H9 (cell line): ENCODE measurements at regions not wholly inside any gene's neighbourhood (a gene's known extent, or its start where the extent isn't known, plus 50 kb on each side); places are given as distances from the start of the nearest gene placed in this dataset.

Experiments used
- DNase-seq: peaks from one replicate; pipeline ENCODE4 v3.0.0-alpha.2; 2017
- H2AFZ ChIP-seq: one replicate; pipeline ENCODE4 v1.6.1; 2013; ENCODE audit warnings: mild to moderate bottlenecking, low read length, control low read depth, moderate library complexity
- H2AK5ac ChIP-seq: 2 replicates; pipeline ENCODE4 v1.6.1; 2013; ENCODE audit warnings: low read length, control low read depth, mixed read lengths; ENCODE audit not compliant: insufficient read length
- H2BK120ac ChIP-seq: one replicate; pipeline ENCODE4 v1.6.1; 2013; ENCODE audit warnings: low read depth, mild to moderate bottlenecking, low read length, control low read depth, inconsistent platforms; ENCODE audit not compliant: poor library complexity, severe bottlenecking
- H2BK12ac ChIP-seq: 2 replicates; pipeline ENCODE4 v1.6.1; 2013; ENCODE audit warnings: low read length, control low read depth, mixed read lengths, low read depth; ENCODE audit not compliant: insufficient read length
- H2BK15ac ChIP-seq: 2 replicates; pipeline ENCODE4 v1.6.1; 2013; ENCODE audit warnings: low read depth, low read length, control low read depth
- H2BK20ac ChIP-seq: one replicate; pipeline ENCODE4 v1.6.1; 2013; ENCODE audit warnings: low read depth, mild to moderate bottlenecking, low read length, control low read depth, inconsistent platforms; ENCODE audit not compliant: poor library complexity, severe bottlenecking
- H2BK5ac ChIP-seq: 2 replicates; pipeline ENCODE4 v1.6.1; 2013; ENCODE audit warnings: low read length, control low read depth, mixed read lengths; ENCODE audit not compliant: insufficient read length
- H3K14ac ChIP-seq: 2 replicates; pipeline ENCODE4 v1.6.1; 2013; ENCODE audit warnings: low read length, control low read depth; ENCODE audit not compliant: insufficient read depth
- H3K18ac ChIP-seq: 2 replicates; pipeline ENCODE4 v1.6.1; 2013; ENCODE audit warnings: low read depth, mild to moderate bottlenecking, mixed read lengths, low read length, control low read depth; ENCODE audit not compliant: insufficient read length
- H3K23ac ChIP-seq: 2 replicates; pipeline ENCODE4 v1.6.1; 2013; ENCODE audit warnings: low read length, control low read depth, mixed read lengths, low read depth; ENCODE audit not compliant: insufficient read length
- H3K23me2 ChIP-seq: 2 replicates; pipeline ENCODE4 v1.6.1; 2013; ENCODE audit warnings: low read depth, mild to moderate bottlenecking, mixed read lengths, low read length, control low read depth; ENCODE audit not compliant: insufficient read length, poor library complexity, severe bottlenecking
- H3K27ac ChIP-seq: 2 replicates; pipeline ENCODE4 v1.5.1; 2013; ENCODE audit warnings: low read length, control low read depth, mixed read lengths, low read depth; ENCODE audit not compliant: insufficient read length
- H3K27me3 ChIP-seq: 2 replicates; pipeline ENCODE4 v1.6.1; 2013; ENCODE audit warnings: low read length, control low read depth, inconsistent platforms; ENCODE audit not compliant: insufficient read depth
- H3K4ac ChIP-seq: 2 replicates; pipeline ENCODE4 v1.6.1; 2013; ENCODE audit warnings: low read depth, mild to moderate bottlenecking, control low read depth, inconsistent platforms, low read length, moderate library complexity
- H3K4me1 ChIP-seq: 2 replicates; pipeline ENCODE4 v1.6.1; 2013; ENCODE audit warnings: low read length, control low read depth, inconsistent platforms; ENCODE audit not compliant: insufficient read depth
- H3K4me2 ChIP-seq: 2 replicates; pipeline ENCODE4 v1.6.1; 2013; ENCODE audit warnings: low read length, control low read depth, mixed read lengths; ENCODE audit not compliant: insufficient read length, insufficient read depth
- H3K56ac ChIP-seq: 2 replicates; pipeline ENCODE4 v1.6.1; 2013; ENCODE audit warnings: low read depth, mild to moderate bottlenecking, mixed read lengths, low read length, control low read depth; ENCODE audit not compliant: insufficient read length
- H3K79me1 ChIP-seq: 2 replicates; pipeline ENCODE4 v1.6.1; 2013; ENCODE audit warnings: low read depth, mild to moderate bottlenecking, moderate library complexity, low read length, control low read depth, inconsistent platforms; ENCODE audit not compliant: insufficient read depth, poor library complexity, severe bottlenecking
- H3K79me2 ChIP-seq: 2 replicates; pipeline ENCODE4 v1.6.1; 2013; ENCODE audit warnings: low read length, control low read depth, inconsistent platforms; ENCODE audit not compliant: insufficient read depth
- H3K9ac ChIP-seq: 2 replicates; pipeline ENCODE4 v1.6.1; 2013; ENCODE audit warnings: low read length, control low read depth, mixed read lengths; ENCODE audit not compliant: insufficient read length; ENCODE audit errors: extremely low read depth
- H3K9me3 ChIP-seq: one replicate; pipeline ENCODE4 v1.6.1; 2013; ENCODE audit warnings: low read depth, low read length, inconsistent platforms; ENCODE audit not compliant: control insufficient read depth
- H3T11ph ChIP-seq: one replicate; pipeline ENCODE4 v1.6.1; 2013; ENCODE audit warnings: mild to moderate bottlenecking, low read length, control low read depth, inconsistent platforms
- H4K20me1 ChIP-seq: one replicate; pipeline ENCODE4 v1.6.1; 2013; ENCODE audit not compliant: control insufficient read depth, insufficient read length, insufficient read depth
- H4K5ac ChIP-seq: 2 replicates; pipeline ENCODE4 v1.6.1; 2013; ENCODE audit warnings: low read depth, mild to moderate bottlenecking, mixed read lengths, low read length, control low read depth; ENCODE audit not compliant: insufficient read length
- H4K8ac ChIP-seq: replicated peaks from 2 replicates; pipeline ENCODE4 v1.6.1; 2013; ENCODE audit warnings: low read length, control low read depth, mixed read lengths, low read depth; ENCODE audit not compliant: insufficient read length
- H4K91ac ChIP-seq: 2 replicates; pipeline ENCODE4 v1.6.1; 2013; ENCODE audit warnings: low read depth, mild to moderate bottlenecking, moderate library complexity, mixed read lengths, low read length, control low read depth; ENCODE audit not compliant: insufficient read length
- H3K27ac Mint-ChIP-seq, 3 experiments: 2 replicates in 2 of 3; 3 replicates in 1 of 3; pipeline ENCODE4 v1.8.0; 2020 to 2021; ENCODE audit warnings: mixed read lengths in 3 of 3, mild to moderate bottlenecking in 1 of 3, moderate library complexity in 1 of 3
- H3K27me3 Mint-ChIP-seq: 2 replicates; pipeline ENCODE4 v1.8.0; 2021; ENCODE audit warnings: low read depth, mild to moderate bottlenecking, moderate library complexity, mixed read lengths
- H3K36me3 Mint-ChIP-seq, 3 experiments: 2 replicates in 2 of 3; 3 replicates in 1 of 3; pipeline ENCODE4 v1.8.0; 2020 to 2021; ENCODE audit warnings: low read depth in 3 of 3, mixed read lengths in 3 of 3; ENCODE audit not compliant: insufficient read depth in 1 of 3
- H3K4me1 Mint-ChIP-seq, 2 experiments: 2 replicates each; pipeline ENCODE4 v1.8.0; 2020; ENCODE audit warnings: mixed read lengths in 2 of 2
- H3K4me3 Mint-ChIP-seq, 2 experiments: 2 replicates in 1 of 2; 3 replicates in 1 of 2; pipeline ENCODE4 v1.8.0; 2020 to 2021; ENCODE audit warnings: mild to moderate bottlenecking in 2 of 2, mixed read lengths in 2 of 2, moderate library complexity in 1 of 2
- H3K9me3 Mint-ChIP-seq, 2 experiments: 2 replicates in 1 of 2; 3 replicates in 1 of 2; pipeline ENCODE4 v1.8.0; 2020; ENCODE audit warnings: mild to moderate bottlenecking in 2 of 2, mixed read lengths in 2 of 2, moderate library complexity in 1 of 2
- CTCF ChIP-seq: fragments of 200-600 bp; sonication (generic); conservative IDR thresholded peaks from 3 replicates; pipeline ENCODE4 v1.8.0; 2021; ENCODE audit warnings: antibody characterized with exemption, mild to moderate bottlenecking
- WGBS: extraction: QIAGEN DNeasy Blood & Tissue Kit; methylation state at CpG from one replicate; pipeline ENCODE4 v1.1.7; 2013; ENCODE audit warnings: missing lambda C conversion rate, low lambda C conversion rate, mixed read lengths; ENCODE audit not compliant: insufficient read length; ENCODE audit errors: extremely low coverage; 5-methylcytosine and 5-hydroxymethylcytosine counted together

GRCh38 chr4:148589182-148589581, 147.0 kb upstream of the NR3C2 start:
- no peaks in the 10 kb centered on the region for H3K23me2 ChIP-seq
- WGBS = no CpG with 5 or more reads among the region's 4 CpGs
- H3T11ph ChIP-seq = no peak overlapping the region
- no peak overlapping the region for H2BK120ac ChIP-seq
- H3K56ac ChIP-seq = no peak overlapping the region
- H3K36me3 Mint-ChIP-seq = peaks cover 17 to 36% (median 34%) of the 10 kb centered on the region in 3 experiments
- no peak overlapping the region for H3K14ac ChIP-seq
- H3K23ac ChIP-seq = no peak overlapping the region
- H2AFZ ChIP-seq = no peak overlapping the region
- H2AK5ac ChIP-seq = no peak overlapping the region
- H3K4ac ChIP-seq = no peak overlapping the region
- H3K27me3 ChIP-seq = no peaks in the 10 kb centered on the region
- no peak overlapping the region for H3K27ac Mint-ChIP-seq
- TF ChIP-seq CTCF = no peak
- no peak for DNase-seq
- H3K4me1 ChIP-seq = no peaks in the 10 kb centered on the region
- H4K20me1 ChIP-seq = no peaks in the 10 kb centered on the region
- no peaks in the 10 kb centered on the region for H3K79me2 ChIP-seq
- no peak overlapping the region for H4K91ac ChIP-seq
- H4K5ac ChIP-seq = no peak overlapping the region
- H3K4me1 Mint-ChIP-seq = no peaks in the 10 kb centered on the region
- H2BK12ac ChIP-seq = no peak overlapping the region
- no peak overlapping the region for H3K4me2 ChIP-seq
- H2BK15ac ChIP-seq = no peak overlapping the region
- no peaks in the 10 kb centered on the region; the same call in 1 of the 2 replicates for H3K27me3 Mint-ChIP-seq
- H3K9ac ChIP-seq = no peak overlapping the region
- H3K79me1 ChIP-seq = no peaks in the 10 kb centered on the region
- no peak overlapping the region for H3K4me3 Mint-ChIP-seq
- peaks cover 56 to 65% of the 10 kb centered on the region in 2 experiments for H3K9me3 Mint-ChIP-seq
- no peak overlapping the region for H2BK20ac ChIP-seq
- no peak overlapping the region for H3K27ac ChIP-seq
- peaks cover 10% of the 10 kb centered on the region for H3K9me3 ChIP-seq
- H2BK5ac ChIP-seq = no peak overlapping the region
- no peak overlapping the region for H3K18ac ChIP-seq
- no peak overlapping the region for H4K8ac ChIP-seq
